ENCODE measurements at regions not wholly inside any gene's neighbourhood (a gene's known extent, or its start where the extent isn't known, plus 50 kb on each side); places are given as distances from the start of the nearest gene placed in this dataset.

DNA sequence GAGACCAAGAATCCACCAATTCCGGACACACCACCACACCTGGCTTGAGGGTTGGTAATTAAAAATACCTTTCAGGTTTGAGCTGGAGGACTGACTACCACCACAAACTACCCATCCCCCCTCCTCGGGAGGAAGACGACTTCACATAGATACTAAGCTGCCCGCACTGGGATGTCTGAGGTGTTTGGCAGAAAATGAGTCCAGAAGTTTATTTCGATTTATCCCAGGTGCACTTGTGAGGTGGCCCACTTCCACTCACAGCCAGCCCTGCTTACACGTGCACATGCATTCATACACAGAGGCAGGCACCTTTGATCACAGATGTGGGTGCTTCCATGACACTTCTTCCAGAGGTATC, 187.1 kb downstream of the ID4 start:
- Mint-ChIP-seq H3K36me3 (no peaks in the 10 kb centered on the region), H3K4me1 (peaks cover 9 to 11% of the 10 kb centered on the region in 2 donors), H3K4me3 (peak overlapping the region in 1 of 2 donors; percentile 11), H3K27me3 (peaks cover 19 to 27% of the 10 kb centered on the region in 2 donors), H3K27ac (no peak overlapping the region), H3K9me3 (peaks cover 0 to 4% of the 10 kb centered on the region in 2 donors)
- DNase-seq (no peak), ATAC-seq (replicated peaks) (peak in 1 of 2 donors; percentile 16)

DNA sequence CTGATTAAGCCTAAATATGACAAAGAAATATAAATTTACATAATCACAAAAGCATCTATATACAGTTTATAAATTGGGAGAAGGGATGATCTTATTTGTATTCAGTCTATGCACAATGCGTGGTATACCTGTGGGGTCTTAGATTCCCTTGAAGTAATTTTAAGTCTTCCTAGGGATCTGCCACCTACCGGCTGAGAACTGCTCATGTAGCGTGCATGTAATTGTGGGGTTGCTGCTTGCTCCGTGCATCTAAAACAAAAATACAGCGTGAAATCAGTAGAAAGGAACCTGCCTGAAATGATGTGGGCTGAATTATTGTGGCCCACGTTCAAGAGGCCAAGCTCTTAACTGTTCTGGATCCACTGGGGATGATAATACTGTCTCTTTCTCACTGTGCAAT, 187.3 kb downstream of the MBOAT1 start:
- DNase-seq (no peak), ATAC-seq (replicated peaks) (no peak)
- H3K36me3 Mint-ChIP-seq, result no peaks in the 10 kb centered on the region
- no peak overlapping the region for H3K4me3 Mint-ChIP-seq
- peaks cover 0 to 4% of the 10 kb centered on the region in 2 donors for H3K9me3 Mint-ChIP-seq
- H3K27me3 Mint-ChIP-seq, result peaks cover 19 to 27% of the 10 kb centered on the region in 2 donors
- H3K27ac Mint-ChIP-seq, result no peak overlapping the region
- H3K4me1 Mint-ChIP-seq, result peaks cover 9 to 11% of the 10 kb centered on the region in 2 donors

DNA sequence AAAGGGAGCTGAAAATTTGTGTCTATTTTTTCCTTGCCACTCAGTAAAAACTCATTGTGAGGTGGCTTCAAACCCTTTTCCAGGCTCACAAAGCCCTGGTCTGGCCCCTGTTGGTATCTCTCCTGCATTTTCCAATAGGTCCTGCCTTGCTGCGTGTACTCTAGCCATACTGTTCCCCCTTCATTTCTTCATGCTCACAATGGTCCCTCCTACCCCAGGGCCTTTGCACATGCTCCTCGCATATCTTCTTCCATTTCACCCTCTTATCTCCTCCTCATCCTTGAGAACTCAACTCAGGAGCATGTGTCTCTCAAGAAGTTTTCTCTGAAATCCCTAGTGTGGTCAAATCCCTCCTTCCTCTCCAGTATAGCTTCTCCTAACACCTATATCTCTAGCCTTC, 186.6 kb downstream of the MBOAT1 start:
- Mint-ChIP-seq H3K27ac (no peak overlapping the region), H3K4me3 (no peak overlapping the region), H3K27me3 (peaks cover 19 to 27% of the 10 kb centered on the region in 2 donors), H3K9me3 (peaks cover 0 to 4% of the 10 kb centered on the region in 2 donors), H3K4me1 (peaks cover 9 to 11% of the 10 kb centered on the region in 2 donors), H3K36me3 (no peaks in the 10 kb centered on the region)
- ATAC-seq (replicated peaks), result no peak
- no peak for DNase-seq

DNA sequence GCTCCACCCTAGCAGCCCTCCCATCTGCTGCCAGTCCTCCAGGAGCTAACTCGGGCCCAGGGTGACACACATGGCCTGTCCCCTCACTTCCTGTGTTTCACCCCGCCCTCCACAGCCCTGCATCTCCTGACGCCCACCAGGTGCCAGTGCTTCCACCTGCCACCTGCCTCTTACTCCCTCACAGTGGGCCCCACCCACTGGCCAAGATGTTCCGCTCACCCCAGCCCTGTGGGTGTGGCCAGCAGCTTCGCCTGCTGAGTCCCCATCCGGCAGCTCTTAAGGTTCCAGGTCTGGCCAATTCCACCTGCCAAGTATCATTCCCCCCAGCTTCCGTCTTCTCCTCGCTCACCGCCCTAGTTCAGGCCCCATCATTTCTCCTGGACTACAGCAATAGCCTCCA, 184.1 kb downstream of the MBOAT1 start:
- H3K4me1 Mint-ChIP-seq, result peaks cover 9 to 11% of the 10 kb centered on the region in 2 donors
- no peak overlapping the region for H3K4me3 Mint-ChIP-seq
- peaks cover 19 to 23% of the 10 kb centered on the region in 2 donors for H3K27me3 Mint-ChIP-seq
- DNase-seq (no peak), ATAC-seq (replicated peaks) (no peak)
- no peak overlapping the region for H3K27ac Mint-ChIP-seq
- H3K9me3 Mint-ChIP-seq, result peaks cover 0 to 8% of the 10 kb centered on the region in 2 donors
- no peaks in the 10 kb centered on the region for H3K36me3 Mint-ChIP-seq

DNA sequence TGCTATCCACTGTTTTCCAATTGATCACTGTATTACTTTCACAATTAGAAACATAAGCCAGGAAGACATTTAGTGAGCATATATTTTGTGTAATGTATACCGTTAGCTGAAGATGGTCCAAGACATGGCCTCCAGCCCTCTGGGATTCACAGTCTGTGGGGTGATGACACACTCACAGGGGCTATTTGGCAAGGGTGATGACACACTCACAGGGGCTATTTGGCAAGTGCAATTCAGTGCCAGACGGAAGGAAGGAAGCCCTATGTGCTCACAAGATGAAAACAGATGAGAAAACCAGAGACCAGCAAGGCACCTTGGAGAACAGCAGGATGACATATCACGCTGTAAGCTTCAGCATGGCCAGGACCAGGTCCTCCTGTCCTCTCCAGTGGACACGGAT, 183.7 kb downstream of the MBOAT1 start:
- Mint-ChIP-seq H3K4me3 (no peak overlapping the region), H3K9me3 (peaks cover 0 to 8% of the 10 kb centered on the region in 2 donors), H3K27me3 (peaks cover 19 to 23% of the 10 kb centered on the region in 2 donors)

DNA sequence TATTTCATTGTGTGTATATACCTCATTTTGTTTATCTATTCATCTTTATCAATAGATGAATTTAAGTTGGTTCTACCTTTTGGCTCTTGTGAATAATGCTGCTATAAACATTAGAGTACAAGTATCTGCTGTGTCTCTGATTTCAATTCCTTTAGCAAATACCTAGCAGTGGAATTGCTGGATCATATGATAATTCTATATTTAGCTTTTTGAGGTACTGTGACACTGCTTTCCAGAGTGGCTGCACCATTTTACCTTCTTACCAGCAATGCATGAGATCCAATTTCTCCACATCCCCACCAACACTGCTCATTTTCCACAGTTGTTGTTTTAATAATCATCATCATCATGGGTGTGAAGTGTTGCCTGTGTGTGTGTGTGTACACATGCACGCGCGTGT, 182.3 kb downstream of the MBOAT1 start:
- no peak overlapping the region for H3K27ac Mint-ChIP-seq
- no peak for DNase-seq
- ATAC-seq (replicated peaks), result no peak
- peaks cover 0 to 8% of the 10 kb centered on the region in 2 donors for H3K9me3 Mint-ChIP-seq
- no peak overlapping the region for H3K4me3 Mint-ChIP-seq
- no peaks in the 10 kb centered on the region for H3K4me1 Mint-ChIP-seq
- peaks cover 19 to 23% of the 10 kb centered on the region in 2 donors for H3K27me3 Mint-ChIP-seq
- H3K36me3 Mint-ChIP-seq, result no peaks in the 10 kb centered on the region

More for the DNA sequence above, 183.7 kb downstream of the MBOAT1 start:
- ATAC-seq (replicated peaks) (no peak), DNase-seq (no peak)
- Mint-ChIP-seq H3K27ac (no peak overlapping the region), H3K4me1 (peaks cover 8 to 10% of the 10 kb centered on the region in 2 donors), H3K36me3 (no peaks in the 10 kb centered on the region)

DNA sequence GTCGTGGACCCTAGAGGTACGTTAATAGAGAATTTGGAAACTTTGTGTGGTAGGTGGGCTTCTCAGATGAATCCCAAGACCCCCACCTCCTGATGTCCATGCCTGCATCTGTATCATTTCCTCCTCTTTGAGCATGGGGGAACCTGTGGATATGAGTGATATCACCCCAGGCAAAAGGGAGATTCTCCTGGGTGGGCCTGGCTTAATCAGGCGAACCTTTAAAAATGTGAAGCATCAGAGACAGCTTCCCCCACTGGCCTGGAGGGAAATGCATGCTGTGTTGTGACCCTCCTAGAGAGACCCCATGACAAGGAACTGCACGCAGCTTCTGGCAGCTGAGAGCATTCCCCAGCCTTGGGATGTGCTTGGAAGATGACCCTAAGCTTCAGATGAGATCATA, 180.9 kb downstream of the MBOAT1 start:
- peaks cover 21% of the 10 kb centered on the region in 2 donors for H3K27me3 Mint-ChIP-seq
- ATAC-seq (replicated peaks), result no peak

DNA sequence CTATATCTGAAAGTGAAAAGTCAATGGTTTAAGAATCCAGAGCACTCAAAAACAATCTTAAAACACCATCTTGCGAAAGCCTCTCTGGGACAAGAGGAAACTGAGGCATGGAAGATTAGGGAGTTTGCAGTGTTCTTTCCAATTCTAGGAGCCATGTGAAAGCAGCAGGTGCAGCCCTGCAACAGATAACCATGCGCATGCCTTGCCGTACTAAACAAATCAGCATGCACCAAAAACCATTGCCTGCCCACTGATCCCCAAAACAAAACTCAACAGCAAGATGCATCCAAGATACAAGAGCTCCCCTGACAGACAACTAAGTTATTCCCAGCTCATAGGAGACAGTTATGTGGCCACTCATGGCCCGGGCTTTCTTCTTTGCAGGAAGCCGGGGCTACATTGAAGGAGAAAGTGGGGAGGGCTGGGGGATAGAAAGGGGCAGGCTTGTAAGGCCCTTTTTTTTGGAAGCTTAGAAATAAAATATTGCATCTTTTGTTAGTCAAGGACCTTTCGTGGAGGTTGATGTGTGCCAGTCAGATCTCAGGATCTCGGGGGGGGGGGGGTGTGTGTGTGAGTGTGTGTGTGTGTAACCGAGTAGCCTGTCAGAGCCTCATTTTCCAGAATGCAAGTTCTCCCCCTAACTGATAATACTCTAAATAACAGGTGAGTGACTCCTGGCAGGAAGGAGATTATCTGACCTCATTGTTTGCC, 178.4 kb downstream of the MBOAT1 start:
- no peak overlapping the region for H3K27ac Mint-ChIP-seq
- H3K27me3 Mint-ChIP-seq, result peaks cover 8 to 9% of the 10 kb centered on the region in 2 donors
- H3K4me1 Mint-ChIP-seq, result no peaks in the 10 kb centered on the region
- ATAC-seq (replicated peaks) (no peak), DNase-seq (no peak)
- no peaks in the 10 kb centered on the region for H3K36me3 Mint-ChIP-seq
- H3K4me3 Mint-ChIP-seq, result no peak overlapping the region
- H3K9me3 Mint-ChIP-seq, result peaks cover 0 to 4% of the 10 kb centered on the region in 2 donors

More for the DNA sequence above, 180.9 kb downstream of the MBOAT1 start:
- no peaks in the 10 kb centered on the region for H3K4me1 Mint-ChIP-seq
- H3K9me3 Mint-ChIP-seq, result peaks cover 0 to 4% of the 10 kb centered on the region in 2 donors
- DNase-seq, result no peak
- no peak overlapping the region for H3K27ac Mint-ChIP-seq
- H3K36me3 Mint-ChIP-seq, result no peaks in the 10 kb centered on the region
- no peak overlapping the region for H3K4me3 Mint-ChIP-seq

DNA sequence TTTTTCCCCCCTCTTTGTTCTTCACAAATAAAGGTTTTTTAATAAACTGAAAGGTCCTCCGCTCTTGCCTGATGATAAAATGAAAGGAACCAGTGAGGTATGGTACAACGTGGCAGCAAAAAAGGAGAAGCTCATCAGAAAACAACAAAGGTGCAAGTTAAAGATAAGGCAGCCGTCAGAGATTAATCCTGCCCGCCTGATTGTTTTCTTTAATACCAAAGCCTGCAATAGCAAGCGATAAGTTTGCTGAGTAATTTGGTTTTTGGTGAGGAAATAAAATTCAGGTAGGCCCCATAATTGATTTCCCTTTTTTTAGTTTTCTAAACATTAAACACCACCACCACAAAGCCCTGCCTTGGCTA, 177.9 kb downstream of the MBOAT1 start:
- H3K9me3 Mint-ChIP-seq, result peaks cover 0 to 4% of the 10 kb centered on the region in 2 donors
- no peak for ATAC-seq (replicated peaks)
- DNase-seq, result no peak
- H3K27ac Mint-ChIP-seq, result no peak overlapping the region
- no peaks in the 10 kb centered on the region for H3K36me3 Mint-ChIP-seq
- no peaks in the 10 kb centered on the region for H3K4me1 Mint-ChIP-seq
- peaks cover 8 to 9% of the 10 kb centered on the region in 2 donors for H3K27me3 Mint-ChIP-seq
- no peak overlapping the region for H3K4me3 Mint-ChIP-seq

DNA sequence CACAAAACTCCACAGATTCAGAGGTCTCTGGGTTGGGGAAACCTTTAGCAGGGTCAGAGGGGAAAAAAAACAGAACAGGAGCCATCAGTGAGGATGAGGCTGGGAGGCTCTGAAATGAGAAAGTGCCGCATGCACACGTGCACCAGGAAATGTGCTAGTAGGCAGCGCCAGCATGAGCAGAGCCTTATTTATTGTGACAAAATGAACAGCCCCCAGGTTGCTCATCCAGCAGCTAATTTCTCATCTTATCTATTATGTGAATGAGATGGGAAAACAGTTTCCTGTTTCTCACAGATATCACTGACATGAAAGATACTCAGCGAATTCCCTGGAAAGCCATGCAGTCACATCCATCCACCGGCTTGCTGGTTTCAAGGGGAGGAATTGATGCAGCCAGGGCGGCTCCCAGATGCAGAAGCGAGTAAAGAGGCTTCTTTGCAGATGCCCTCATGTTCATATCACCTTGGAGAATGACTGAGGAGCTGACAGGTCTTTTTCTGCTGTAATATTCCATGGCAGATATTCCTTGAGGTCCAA, 176.1 kb downstream of the MBOAT1 start:
- Mint-ChIP-seq H3K27ac (no peak overlapping the region), H3K27me3 (peaks cover 8 to 9% of the 10 kb centered on the region in 2 donors), H3K36me3 (no peaks in the 10 kb centered on the region), H3K4me1 (no peaks in the 10 kb centered on the region), H3K4me3 (no peak overlapping the region), H3K9me3 (peaks cover 0 to 4% of the 10 kb centered on the region in 2 donors)
- no peak for DNase-seq
- ATAC-seq (replicated peaks), result no peak

DNA sequence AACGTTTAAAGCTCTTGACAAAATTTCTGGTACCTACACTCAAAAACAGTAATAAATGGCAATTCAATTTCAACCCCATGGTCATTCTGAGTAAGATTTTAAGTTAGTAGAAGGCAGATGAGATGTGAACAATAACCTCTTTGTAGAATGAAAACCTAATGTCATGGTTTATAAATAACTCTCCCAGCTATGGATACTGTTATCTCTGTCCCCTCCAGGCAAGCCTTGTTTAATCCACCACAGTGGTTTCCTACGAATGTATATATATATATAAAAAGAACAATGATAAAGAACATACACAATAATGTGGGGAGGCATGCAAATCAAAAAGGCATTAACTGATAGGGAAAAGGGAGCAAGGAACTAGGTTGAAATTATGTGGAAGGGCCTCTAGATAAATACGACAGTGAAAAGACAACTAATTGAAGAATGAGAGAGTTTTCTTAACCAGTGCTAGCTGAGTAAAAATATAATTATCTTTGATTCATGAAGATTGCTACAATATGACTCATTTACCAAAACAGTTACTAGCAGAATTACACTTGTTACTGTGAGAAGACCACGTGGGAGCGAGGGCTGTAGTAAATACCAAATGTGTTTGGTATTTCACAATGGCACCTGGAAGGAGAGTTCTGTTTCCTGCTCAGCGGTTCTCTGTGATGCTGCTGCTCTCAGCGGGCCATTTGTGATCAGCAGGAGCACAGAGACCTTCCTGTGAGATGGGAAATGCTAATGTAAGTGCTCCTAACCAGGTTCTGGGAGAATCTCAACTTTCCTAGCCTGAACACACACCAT, 173.7 kb downstream of the MBOAT1 start:
- H3K4me1 Mint-ChIP-seq, result no peaks in the 10 kb centered on the region
- H3K36me3 Mint-ChIP-seq, result no peaks in the 10 kb centered on the region
- peaks cover 8 to 9% of the 10 kb centered on the region in 2 donors for H3K27me3 Mint-ChIP-seq
- H3K27ac Mint-ChIP-seq, result no peak overlapping the region
- no peak for DNase-seq
- no peak overlapping the region for H3K4me3 Mint-ChIP-seq
- ATAC-seq (replicated peaks), result no peak
- H3K9me3 Mint-ChIP-seq, result no peaks in the 10 kb centered on the region

DNA sequence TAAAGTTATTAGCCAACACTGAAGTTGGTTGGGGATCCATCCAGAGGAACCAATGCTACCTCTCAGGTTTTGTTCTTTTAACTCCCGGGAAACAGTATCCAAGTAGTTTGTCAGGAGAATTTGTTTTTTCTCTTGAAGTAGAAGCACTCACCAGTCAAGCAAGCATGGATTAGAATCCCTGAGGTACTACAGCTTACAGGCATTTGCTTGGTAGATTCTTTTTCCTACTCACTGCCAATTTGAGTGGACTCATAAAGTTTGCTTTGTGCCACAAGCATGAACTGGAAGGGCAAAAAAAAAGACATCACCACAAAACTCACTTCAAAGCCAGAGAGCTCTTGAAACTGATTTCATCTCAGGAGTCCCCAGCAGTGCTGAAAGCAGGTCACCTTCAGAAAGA, 167.4 kb downstream of the MBOAT1 start:
- Mint-ChIP-seq H3K27ac (no peak overlapping the region), H3K36me3 (no peaks in the 10 kb centered on the region), H3K9me3 (no peaks in the 10 kb centered on the region), H3K4me1 (no peaks in the 10 kb centered on the region), H3K27me3 (peaks cover 0 to 5% of the 10 kb centered on the region in 2 donors), H3K4me3 (no peak overlapping the region)
- ATAC-seq (replicated peaks) (no peak), DNase-seq (no peak)
